ENCODE measurements at regions not wholly inside any gene's neighbourhood (a gene's known extent, or its start where the extent isn't known, plus 50 kb on each side); places are given as distances from the start of the nearest gene placed in this dataset.

- 92 to 93% methylated on average over 5 to 10 of the region's 10 CpGs for WGBS, 2 experiments (ENCODE audit: insufficient coverage in 1 of 2, insufficient read length in 1 of 2)
- H3K4me1 Mint-ChIP-seq: no peaks in the 10 kb centered on the region
- H3K9me3 Mint-ChIP-seq: no peaks in the 10 kb centered on the region
These were observed 332.2 kb downstream of the EIPR1 start for GRCh38 chr2:3045318-3045921.

GRCh38 chr2:3044587-3045317 is 332.9 kb downstream of the EIPR1 start:
- no peak overlapping the region for H3K9ac ChIP-seq (ENCODE audit: extremely low read depth, low read length, poor library complexity, severe bottlenecking)
- H3K36me3 Mint-ChIP-seq (ENCODE audit: low read depth): no peaks in the 10 kb centered on the region
- peaks cover 5% of the 10 kb centered on the region for H3K9me3 ChIP-seq (ENCODE audit: control insufficient read depth, low read length)
- no peak overlapping the region for H3K27ac ChIP-seq (ENCODE audit: low read depth, low read length)
- no peaks in the 10 kb centered on the region for H3K27me3 Mint-ChIP-seq (ENCODE audit: insufficient read depth)
- DNase-seq: peak; percentile 35
- no peaks in the 10 kb centered on the region for H3K27me3 ChIP-seq (ENCODE audit: control insufficient read depth, insufficient read depth, low read length, poor library complexity, severe bottlenecking)
- H3K4me3 ChIP-seq (ENCODE audit: low read length): no peak overlapping the region
- no peak for TF ChIP-seq CTCF (conservative IDR thresholded peaks at IDR 0.05)
- no peak overlapping the region for H3K4me3 Mint-ChIP-seq
- H3K27ac Mint-ChIP-seq: no peak overlapping the region
- no peaks in the 10 kb centered on the region for H3K4me1 ChIP-seq (ENCODE audit: control insufficient read depth, insufficient read depth, low read length)
- no peaks in the 10 kb centered on the region for H3K4me1 Mint-ChIP-seq
- H3K36me3 ChIP-seq (ENCODE audit: control insufficient read depth, insufficient read depth, low read length): no peaks in the 10 kb centered on the region
- H3K9me3 Mint-ChIP-seq: no peaks in the 10 kb centered on the region
- WGBS, 2 experiments (ENCODE audit: insufficient coverage in 1 of 2, insufficient read length in 1 of 2): 91 to 93% methylated on average over 7 to 15 of the region's 15 CpGs

More at GRCh38 chr2:3045318-3045921, 332.2 kb downstream of the EIPR1 start:
- no peak for TF ChIP-seq CTCF (conservative IDR thresholded peaks at IDR 0.05)
- Mint-ChIP-seq H3K4me3 (no peak overlapping the region), H3K27ac (no peak overlapping the region), H3K36me3 (ENCODE audit: low read depth) (no peaks in the 10 kb centered on the region), H3K27me3 (ENCODE audit: insufficient read depth) (no peaks in the 10 kb centered on the region)
- Histone ChIP-seq H3K9me3 (ENCODE audit: control insufficient read depth, low read length) (peaks cover 5% of the 10 kb centered on the region), H3K4me1 (ENCODE audit: control insufficient read depth, insufficient read depth, low read length) (no peaks in the 10 kb centered on the region), H3K36me3 (ENCODE audit: control insufficient read depth, insufficient read depth, low read length) (no peaks in the 10 kb centered on the region), H3K9ac (ENCODE audit: extremely low read depth, low read length, poor library complexity, severe bottlenecking) (no peak overlapping the region), H3K27me3 (ENCODE audit: control insufficient read depth, insufficient read depth, low read length, poor library complexity, severe bottlenecking) (no peaks in the 10 kb centered on the region), H3K4me3 (ENCODE audit: low read length) (no peak overlapping the region), H3K27ac (ENCODE audit: low read depth, low read length) (no peak overlapping the region)
- DNase-seq: no peak

GRCh38 chr2:3043726-3044125 is 333.9 kb downstream of the EIPR1 start:
- peak; percentile 29 for DNase-seq
- H3K4me3 Mint-ChIP-seq: no peak overlapping the region
- no peak overlapping the region for H3K9ac ChIP-seq (ENCODE audit: extremely low read depth, low read length, poor library complexity, severe bottlenecking)
- no peak overlapping the region for H3K4me3 ChIP-seq (ENCODE audit: low read length)
- WGBS, 2 experiments (ENCODE audit: insufficient coverage in 1 of 2, insufficient read length in 1 of 2): 95 to 100% methylated on average over 8 of the region's 8 CpGs
- H3K4me1 Mint-ChIP-seq: no peaks in the 10 kb centered on the region
- H3K4me1 ChIP-seq (ENCODE audit: control insufficient read depth, insufficient read depth, low read length): no peaks in the 10 kb centered on the region
- peaks cover 5% of the 10 kb centered on the region for H3K9me3 ChIP-seq (ENCODE audit: control insufficient read depth, low read length)
- no peaks in the 10 kb centered on the region for H3K36me3 Mint-ChIP-seq (ENCODE audit: low read depth)
- H3K27me3 Mint-ChIP-seq (ENCODE audit: insufficient read depth): no peaks in the 10 kb centered on the region
- H3K36me3 ChIP-seq (ENCODE audit: control insufficient read depth, insufficient read depth, low read length): no peaks in the 10 kb centered on the region
- H3K27ac Mint-ChIP-seq: no peak overlapping the region
- TF ChIP-seq CTCF (conservative IDR thresholded peaks at IDR 0.05): no peak
- no peaks in the 10 kb centered on the region for H3K9me3 Mint-ChIP-seq
- H3K27ac ChIP-seq (ENCODE audit: low read depth, low read length): no peak overlapping the region
- H3K27me3 ChIP-seq (ENCODE audit: control insufficient read depth, insufficient read depth, low read length, poor library complexity, severe bottlenecking): no peaks in the 10 kb centered on the region
